ENCODE measurements at regions not wholly inside any gene's neighbourhood (a gene's known extent, or its start where the extent isn't known, plus 50 kb on each side); places are given as distances from the start of the nearest gene placed in this dataset.

GRCh38 chr9:129410226-129410625, 210.7 kb downstream of the C9orf50 start:
- no peak for DNase-seq

GRCh38 chr9:129408535-129409215, 212.2 kb downstream of the C9orf50 start:
- DNase-seq: no peak

- no peak for DNase-seq
These were observed 212.9 kb downstream of the C9orf50 start for GRCh38 chr9:129407905-129408452.

GRCh38 chr9:129406278-129407225, 214.3 kb downstream of the C9orf50 start:
- DNase-seq: no peak

- no peak for DNase-seq
These were observed 215.1 kb downstream of the C9orf50 start for GRCh38 chr9:129405827-129406213.

- no peak for DNase-seq
These were observed 215.6 kb downstream of the C9orf50 start for GRCh38 chr9:129405089-129405826.

DNA sequence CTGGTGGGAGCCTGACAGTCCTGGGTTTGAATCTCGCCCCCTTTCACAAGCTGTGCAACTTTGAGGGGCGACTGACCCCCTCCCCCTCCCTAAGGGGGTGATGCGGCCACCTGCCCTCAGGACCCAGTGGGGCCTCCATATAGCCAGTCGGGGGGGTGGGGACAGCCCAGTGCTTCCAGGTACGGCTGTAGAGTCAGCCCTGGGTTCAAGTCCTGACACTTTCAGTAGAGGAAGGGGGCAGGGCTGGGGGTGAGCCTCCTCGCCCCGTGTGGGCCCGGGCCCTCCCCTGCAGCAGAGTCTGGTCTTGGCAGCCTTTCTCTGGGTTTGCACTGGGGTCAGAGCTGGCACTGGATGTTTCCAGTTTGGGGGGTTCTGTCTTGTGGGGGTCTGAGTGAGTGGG, 216.3 kb downstream of the C9orf50 start:
- no peak for DNase-seq

DNA sequence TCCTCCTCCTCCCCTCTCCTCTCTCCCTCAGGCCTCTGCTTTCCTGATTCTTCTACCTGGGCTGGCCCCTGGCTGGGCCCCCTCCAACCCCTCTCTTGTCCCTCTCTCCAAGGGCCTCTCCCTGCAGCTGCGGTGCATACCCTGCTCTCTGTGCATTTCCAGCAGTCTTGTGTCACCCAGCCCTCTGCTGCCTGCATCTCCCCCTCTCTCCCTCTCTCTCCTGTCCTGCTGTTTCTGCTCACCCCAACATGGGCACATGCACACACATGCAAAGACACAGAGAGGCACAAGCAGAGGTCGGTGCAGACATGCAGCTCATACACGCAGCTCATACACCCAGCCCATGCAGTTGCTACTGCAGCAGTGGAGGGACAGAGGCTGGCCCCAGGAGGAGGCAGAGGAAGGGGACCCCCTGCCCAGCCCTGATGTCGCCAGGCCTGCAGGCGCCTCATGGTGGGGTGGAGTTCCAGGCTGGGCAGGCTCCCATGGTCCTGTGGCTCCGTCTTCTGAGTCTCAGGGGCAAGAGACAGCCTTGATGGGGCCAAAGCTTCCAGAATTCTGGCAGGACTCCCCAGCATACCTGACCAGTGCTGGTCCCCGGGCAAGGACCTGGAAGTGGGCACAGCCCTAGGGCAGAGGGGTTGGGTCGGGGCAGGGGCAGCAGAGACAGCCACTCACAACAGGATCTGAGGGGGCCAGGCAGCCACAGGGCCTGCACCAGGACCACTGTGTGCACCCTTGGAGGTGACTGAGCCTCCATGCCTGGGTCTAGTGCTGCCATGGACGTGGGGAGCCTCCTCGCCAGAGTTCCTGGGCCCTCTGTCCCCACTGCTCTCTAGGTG, 216.9 kb downstream of the C9orf50 start:
- DNase-seq: no peak

DNA sequence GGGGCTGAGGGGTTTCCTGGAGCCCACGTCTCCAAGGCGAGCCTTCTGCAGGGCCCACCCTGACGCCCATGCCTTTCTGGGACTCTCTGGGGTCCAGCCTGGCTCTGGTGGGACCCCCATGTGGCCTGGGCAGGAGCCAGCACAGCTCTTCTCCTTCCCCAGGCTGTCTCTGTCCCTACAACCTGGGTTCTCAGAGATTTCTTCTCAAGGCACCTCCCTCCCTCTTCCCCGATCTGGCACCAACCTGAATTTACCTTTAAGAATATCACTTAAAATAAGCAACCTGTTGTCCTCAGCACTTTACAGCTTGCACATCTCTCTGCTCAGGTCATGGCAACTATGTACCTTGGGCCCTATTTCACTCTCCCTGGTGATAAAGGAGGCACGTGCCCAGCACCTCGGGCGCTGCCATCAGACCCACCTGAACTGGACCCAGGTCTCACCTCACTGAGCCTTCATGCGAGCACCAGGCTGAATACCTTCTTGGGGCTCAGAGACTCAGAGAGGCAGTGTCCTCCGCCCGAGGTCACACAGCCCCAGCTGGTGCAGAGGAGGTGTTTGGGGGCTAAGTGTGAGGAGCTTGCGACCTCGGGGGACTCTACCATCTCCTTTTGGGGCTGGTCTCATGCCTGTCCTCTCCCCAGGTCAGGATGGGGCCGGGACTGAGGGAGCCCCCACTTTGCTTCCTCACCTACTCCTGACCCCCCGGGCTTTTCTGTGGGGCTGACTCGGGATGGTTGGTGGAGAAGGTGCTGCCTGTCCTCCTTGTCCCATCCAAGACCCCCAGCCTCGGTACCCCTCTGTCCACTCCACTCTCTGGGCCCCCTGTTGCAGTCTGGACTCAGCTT, 217.7 kb downstream of the C9orf50 start:
- DNase-seq: no peak

DNA sequence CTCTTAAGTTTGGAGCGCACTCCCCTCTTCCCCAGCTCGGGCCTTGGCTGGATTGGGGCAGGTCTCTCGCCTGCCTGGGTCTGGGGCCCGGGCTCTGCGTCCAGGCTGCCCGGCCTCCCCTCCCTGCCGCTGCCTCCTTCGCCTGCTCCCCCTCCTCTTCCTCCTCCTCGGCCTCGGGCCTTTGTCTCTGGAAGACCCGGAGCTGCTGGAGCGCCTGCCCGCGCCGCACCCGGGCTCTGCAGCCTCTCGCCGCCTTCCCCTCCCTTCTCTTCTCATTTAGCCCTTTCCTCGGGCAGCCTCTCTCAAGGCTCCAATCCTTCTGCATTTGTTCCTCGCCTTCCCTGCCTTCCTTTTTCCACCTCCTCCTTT, 218.5 kb downstream of the C9orf50 start:
- DNase-seq: no peak

GRCh38 chr9:129401623-129402370, 219.1 kb downstream of the C9orf50 start:
- no peak for DNase-seq

DNA sequence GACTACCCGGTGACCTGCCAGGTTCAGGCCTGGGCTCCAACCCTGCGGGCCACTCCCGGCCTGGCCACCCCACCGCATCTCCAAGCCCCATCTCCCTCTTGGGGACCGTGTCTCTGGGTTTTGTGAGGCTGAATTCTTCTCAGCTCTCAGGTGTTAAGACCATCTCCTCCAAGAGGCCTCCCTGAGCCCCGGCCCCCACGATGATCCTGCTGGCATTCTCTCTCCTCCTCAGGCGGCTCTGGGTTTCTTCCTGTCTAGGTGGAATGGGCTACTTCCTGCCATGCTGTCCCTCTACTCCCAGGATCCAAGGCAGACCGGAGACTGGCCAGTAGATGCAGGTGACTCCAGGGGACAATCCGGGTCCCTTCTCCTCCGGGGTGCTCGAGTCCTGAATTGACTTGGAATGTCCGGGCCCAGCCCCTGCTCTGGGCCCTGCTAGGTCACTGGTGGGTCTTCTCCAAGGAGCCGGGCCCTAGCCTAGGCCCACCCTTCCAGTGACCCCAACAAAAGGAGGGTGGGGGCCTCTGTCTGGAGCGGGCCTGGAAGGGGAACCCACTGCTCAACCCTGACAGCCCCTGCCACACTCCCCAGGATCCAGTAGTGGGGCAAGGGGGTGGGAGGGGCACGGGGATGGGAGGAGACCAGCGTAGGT, 219.8 kb downstream of the C9orf50 start:
- no peak for DNase-seq

DNA sequence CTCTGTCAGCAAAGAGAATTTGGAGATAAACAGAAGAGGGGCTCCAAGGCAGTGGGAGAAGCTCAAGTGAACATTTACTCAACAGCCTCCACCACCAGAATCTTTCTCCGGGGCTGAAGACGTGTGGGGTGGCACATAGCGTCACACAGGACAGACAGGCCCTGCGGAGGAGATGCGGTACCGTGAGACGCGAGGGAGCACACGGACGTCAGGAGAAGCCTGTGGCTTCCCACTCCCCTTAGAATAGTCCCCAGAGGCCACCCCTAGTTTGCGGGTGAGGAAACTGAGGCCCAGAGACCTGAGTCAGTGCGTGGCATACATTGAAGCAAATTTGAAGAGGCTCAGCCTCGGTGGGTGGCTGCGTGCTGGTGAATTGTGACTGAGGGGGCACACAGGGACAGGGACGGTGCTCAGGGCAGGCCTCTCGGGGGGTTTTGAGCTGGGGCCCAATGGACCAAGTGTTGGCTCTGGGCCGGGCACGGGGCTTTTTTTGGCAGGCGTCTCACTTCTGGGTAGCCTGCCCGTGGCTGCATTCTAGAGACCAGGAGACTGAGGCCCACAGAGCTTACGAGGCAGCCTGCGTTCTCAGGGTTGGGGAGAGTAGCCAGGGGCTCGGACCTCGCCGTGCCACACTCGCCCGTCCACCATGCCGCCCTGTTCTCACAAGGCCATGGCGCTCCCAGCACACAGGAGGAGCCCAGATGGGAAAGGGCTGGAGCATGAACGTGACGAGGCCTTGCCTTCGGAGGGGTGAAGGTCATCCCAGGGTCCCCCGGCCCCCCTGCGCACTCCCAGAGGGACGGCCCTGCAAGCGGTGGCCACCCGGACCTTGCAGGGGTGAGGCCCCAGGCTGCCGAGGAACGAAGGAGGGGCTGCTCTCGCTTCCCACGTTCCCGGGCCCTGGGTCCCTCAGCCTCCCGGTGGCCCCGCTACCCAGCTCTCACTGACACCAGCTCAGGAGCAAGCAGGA, 220.6 kb downstream of the C9orf50 start:
- no peak for DNase-seq

DNA sequence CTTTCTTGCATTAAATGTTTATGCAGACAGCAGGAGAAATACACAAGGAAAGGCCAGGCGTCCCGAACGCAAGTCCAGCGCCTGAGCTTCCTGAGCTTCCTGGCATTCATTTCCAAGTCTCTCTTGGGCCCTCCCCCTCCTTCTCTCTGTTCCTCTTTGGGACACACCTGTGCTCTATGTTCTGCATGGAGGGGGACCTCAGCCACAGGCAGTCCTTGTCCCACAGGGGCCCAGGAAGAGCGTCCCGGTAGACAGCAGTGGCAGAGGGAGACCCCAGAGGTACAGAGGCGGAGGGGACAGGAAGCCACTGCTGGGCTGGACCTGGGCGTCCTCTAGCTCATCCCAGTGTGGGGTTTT, 221.3 kb downstream of the C9orf50 start:
- DNase-seq: no peak

DNA sequence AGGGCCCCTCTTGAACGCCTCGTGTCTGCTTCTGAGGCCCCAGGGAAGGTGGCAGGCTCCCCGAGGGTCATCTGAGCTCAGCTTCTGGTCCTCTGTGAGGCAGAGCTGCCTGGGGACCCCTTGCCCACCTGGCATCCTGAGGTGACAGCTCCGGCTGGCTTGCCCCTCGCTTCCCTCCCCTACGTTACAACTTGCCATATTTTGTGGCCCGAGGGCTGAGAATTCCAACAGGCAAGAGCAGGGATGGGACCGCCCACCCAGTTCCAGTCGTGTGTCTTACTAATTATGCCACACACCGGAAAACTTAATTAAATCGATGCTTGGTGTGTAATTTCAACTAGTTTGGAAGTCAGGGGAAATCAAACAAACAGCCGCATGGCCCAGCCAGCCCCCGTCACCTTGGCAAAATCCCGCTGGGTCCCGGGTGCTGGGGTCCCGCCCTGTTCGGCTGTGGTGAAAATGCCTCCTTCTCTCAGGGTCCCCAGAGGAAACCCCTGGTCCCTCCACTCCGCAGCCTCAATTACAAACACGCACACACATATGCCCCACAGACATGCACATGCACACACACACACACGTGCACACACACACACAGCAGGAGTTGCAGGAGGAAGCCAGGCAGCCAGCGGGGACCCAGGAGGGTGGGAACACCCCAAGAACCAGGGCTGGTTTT, 221.0 kb upstream of the IER5L start:
- DNase-seq: no peak

- DNase-seq: no peak
These were observed 220.3 kb upstream of the IER5L start for GRCh38 chr9:129398101-129398960.

DNA sequence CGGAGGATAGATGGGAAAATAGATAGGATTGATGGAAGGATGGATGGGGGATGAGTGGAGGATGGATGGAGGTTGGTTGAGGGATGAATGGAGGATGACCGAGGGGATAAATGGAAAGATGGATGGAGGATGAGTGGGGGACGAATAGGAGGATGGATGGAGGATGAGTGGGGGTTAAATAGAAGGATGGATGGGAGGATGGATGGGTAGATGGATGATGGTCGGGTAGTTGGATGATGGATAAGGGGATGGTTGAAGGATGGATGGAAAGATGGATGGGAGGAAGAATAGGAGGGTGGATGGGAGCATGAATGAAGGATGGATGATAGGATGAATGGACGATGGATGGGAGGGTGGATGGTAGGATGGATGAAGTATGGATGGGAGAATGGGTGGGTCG, 219.3 kb upstream of the IER5L start:
- no peak for DNase-seq

Data from GOT3 (cell line).